Neural cell (in vitro differentiated cells): ENCODE measurements at regions not wholly inside any gene's neighbourhood (a gene's known extent, or its start where the extent isn't known, plus 50 kb on each side); places are given as distances from the start of the nearest gene placed in this dataset.

ENCODE experiments used
- H2AFZ ChIP-seq: fragments of 200-600, 300-800 bp; sonication (generic), shearing (Covaris generic); 2 replicates; pipeline ENCODE4 v1.6.0; 2014; ENCODE audit warnings: low read depth, mild to moderate bottlenecking, antibody characterized with exemption, low read length, moderate library complexity
- H3F3A ChIP-seq: fragments of 200-600 bp; shearing (Covaris generic); 2 replicates; pipeline ENCODE4 v1.6.1; 2016; ENCODE audit warnings: mild to moderate bottlenecking, moderate library complexity, mixed read lengths, antibody characterized with exemption, low read length; ENCODE audit not compliant: insufficient read depth, poor library complexity, severe bottlenecking
- H3K27ac ChIP-seq: fragments of 200-600, 300-800 bp; sonication (generic), shearing (Covaris generic); 2 replicates; pipeline ENCODE4 v1.5.1; 2014; ENCODE audit warnings: mild to moderate bottlenecking, low read length, moderate library complexity
- H3K27me3 ChIP-seq: fragments of 300-800, 200-600 bp; sonication (generic), shearing (Covaris generic); 2 replicates; pipeline ENCODE4 v1.6.0; 2014; ENCODE audit warnings: mild to moderate bottlenecking, low read depth, low read length, moderate library complexity; ENCODE audit not compliant: insufficient read depth
- H3K36me3 ChIP-seq: fragments of 300-800, 200-600 bp; sonication (generic), shearing (Covaris generic); 2 replicates; pipeline ENCODE4 v1.5.1; 2014; ENCODE audit warnings: mild to moderate bottlenecking, antibody characterized with exemption, low read length, moderate library complexity; ENCODE audit not compliant: insufficient read depth
- H3K4me2 ChIP-seq: fragments of 300-800, 200-600 bp; sonication (generic), shearing (Covaris generic); 2 replicates; pipeline ENCODE4 v1.6.0; 2014; ENCODE audit warnings: mild to moderate bottlenecking, low read length
- H3K4me3 ChIP-seq: fragments of 300-800, 200-600 bp; sonication (generic), shearing (Covaris generic); 2 replicates; pipeline ENCODE4 v1.5.1; 2014; ENCODE audit warnings: mild to moderate bottlenecking, low read length, moderate library complexity
- H3K79me2 ChIP-seq: fragments of 200-600 bp; shearing (Covaris generic); replicated peaks from 2 replicates; pipeline ENCODE4 v1.6.0; 2014; ENCODE audit warnings: mild to moderate bottlenecking, low read length, moderate library complexity; ENCODE audit not compliant: insufficient read depth
- H3K9ac ChIP-seq: fragments of 300-800, 200-600 bp; sonication (generic), shearing (Covaris generic); 2 replicates; pipeline ENCODE4 v1.6.1; 2016; ENCODE audit warnings: mild to moderate bottlenecking, low read length, mixed read lengths
- H3K9me2 ChIP-seq: fragments of 200-600 bp; shearing (Covaris generic); 2 replicates; pipeline ENCODE4 v1.6.1; 2016; ENCODE audit warnings: mild to moderate bottlenecking, low read length, mixed read lengths; ENCODE audit not compliant: insufficient read depth
- H3K9me3 ChIP-seq: fragments of 200-600, 300-800 bp; sonication (generic), shearing (Covaris generic); 2 replicates; pipeline ENCODE4 v1.6.1; 2016; ENCODE audit warnings: mild to moderate bottlenecking, mixed run types, low read length, moderate library complexity, mixed read lengths
- H4K20me1 ChIP-seq: fragments of 200-600 bp; shearing (Covaris generic); 2 replicates; pipeline ENCODE4 v1.6.1; 2016; ENCODE audit warnings: mild to moderate bottlenecking, mixed run types; ENCODE audit not compliant: insufficient read depth
- EP300 ChIP-seq: fragments of 450-650 bp; conservative IDR thresholded peaks from 2 replicates; pipeline ENCODE4 v1.6.1; 2014; ENCODE audit warnings: antibody characterized with exemption, mild to moderate bottlenecking, moderate library complexity; ENCODE audit not compliant: poor library complexity, severe bottlenecking
- EZH2 ChIP-seq: fragments of 200-600, 300-800 bp; shearing (Covaris generic), sonication (generic); IDR thresholded peaks from 2 replicates; pipeline ENCODE4 v1.6.1; 2014; ENCODE audit warnings: antibody characterized with exemption, low read length, borderline replicate concordance, mild to moderate bottlenecking; ENCODE audit not compliant: insufficient read depth, poor library complexity, severe bottlenecking
- MXI1 ChIP-seq: fragments of 450-650 bp; conservative IDR thresholded peaks from 2 replicates; pipeline ENCODE4 v1.6.1; 2014; ENCODE audit warnings: antibody characterized with exemption, mild to moderate bottlenecking; ENCODE audit not compliant: poor library complexity, severe bottlenecking
- POLR2AphosphoS5 ChIP-seq: IDR thresholded peaks from 2 replicates; pipeline ENCODE4 v1.6.1; 2012
- RAD21 ChIP-seq: fragments of 450-650 bp; conservative IDR thresholded peaks from 2 replicates; pipeline ENCODE4 v1.6.1; 2014; ENCODE audit warnings: antibody characterized with exemption, mild to moderate bottlenecking, moderate library complexity
- SMC3 ChIP-seq: fragments of 450-650 bp; conservative IDR thresholded peaks from 2 replicates; pipeline ENCODE4 v1.6.1; 2014; ENCODE audit warnings: antibody characterized with exemption, mild to moderate bottlenecking, moderate library complexity; ENCODE audit not compliant: poor library complexity
- TAF1 ChIP-seq: IDR thresholded peaks from 2 replicates; pipeline ENCODE4 v1.6.1; 2012; ENCODE audit warnings: low read depth
- TF ChIP-seq, protein P1 (sequence below): fragments of 450-650 bp; IDR thresholded peaks from 2 replicates; pipeline ENCODE4 v1.5.1; 2014; ENCODE audit warnings: antibody characterized with exemption, mild to moderate bottlenecking, moderate library complexity; ENCODE audit not compliant: poor library complexity, severe bottlenecking
- TF ChIP-seq, protein P2 (sequence below): IDR thresholded peaks from 2 replicates; pipeline ENCODE4 v1.6.1; 2012; ENCODE audit warnings: borderline replicate concordance

DNA sequence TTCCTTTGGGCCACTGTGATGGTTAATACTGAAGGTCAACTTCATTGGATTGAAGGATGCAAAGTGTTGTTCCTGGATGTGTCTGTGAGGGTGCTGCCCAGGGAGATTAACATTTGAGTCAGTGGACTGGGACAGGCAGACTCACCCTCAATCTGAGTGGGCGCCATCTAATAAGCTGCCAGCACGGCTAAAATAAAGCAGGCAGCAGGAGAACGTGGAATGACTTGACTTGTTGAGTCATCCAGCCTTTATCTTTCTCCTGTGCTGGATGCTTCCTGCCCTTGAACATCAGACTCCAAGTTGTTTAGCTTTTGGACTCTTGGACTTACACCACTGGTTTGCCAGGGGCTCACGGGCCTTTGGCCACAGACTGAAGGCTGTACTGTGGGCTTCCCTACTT, 1046.9 kb downstream of the TYW1 start:
- no peaks in the 10 kb centered on the region for H3K79me2 ChIP-seq
- no peak overlapping the region for H3K4me2 ChIP-seq
- no peak overlapping the region for H3K9ac ChIP-seq
- H2AFZ ChIP-seq = no peak overlapping the region
- no peaks in the 10 kb centered on the region for H3K27me3 ChIP-seq
- TF ChIP-seq, protein P1, sequence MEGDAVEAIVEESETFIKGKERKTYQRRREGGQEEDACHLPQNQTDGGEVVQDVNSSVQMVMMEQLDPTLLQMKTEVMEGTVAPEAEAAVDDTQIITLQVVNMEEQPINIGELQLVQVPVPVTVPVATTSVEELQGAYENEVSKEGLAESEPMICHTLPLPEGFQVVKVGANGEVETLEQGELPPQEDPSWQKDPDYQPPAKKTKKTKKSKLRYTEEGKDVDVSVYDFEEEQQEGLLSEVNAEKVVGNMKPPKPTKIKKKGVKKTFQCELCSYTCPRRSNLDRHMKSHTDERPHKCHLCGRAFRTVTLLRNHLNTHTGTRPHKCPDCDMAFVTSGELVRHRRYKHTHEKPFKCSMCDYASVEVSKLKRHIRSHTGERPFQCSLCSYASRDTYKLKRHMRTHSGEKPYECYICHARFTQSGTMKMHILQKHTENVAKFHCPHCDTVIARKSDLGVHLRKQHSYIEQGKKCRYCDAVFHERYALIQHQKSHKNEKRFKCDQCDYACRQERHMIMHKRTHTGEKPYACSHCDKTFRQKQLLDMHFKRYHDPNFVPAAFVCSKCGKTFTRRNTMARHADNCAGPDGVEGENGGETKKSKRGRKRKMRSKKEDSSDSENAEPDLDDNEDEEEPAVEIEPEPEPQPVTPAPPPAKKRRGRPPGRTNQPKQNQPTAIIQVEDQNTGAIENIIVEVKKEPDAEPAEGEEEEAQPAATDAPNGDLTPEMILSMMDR = no peak
- no peak for TF ChIP-seq TAF1
- H3K4me3 ChIP-seq = no peak overlapping the region
- H3K27ac ChIP-seq = no peak overlapping the region
- H4K20me1 ChIP-seq = no peaks in the 10 kb centered on the region
- no peaks in the 10 kb centered on the region for H3K9me3 ChIP-seq
- H3K36me3 ChIP-seq = no peaks in the 10 kb centered on the region
- H3F3A ChIP-seq = no peaks in the 10 kb centered on the region
- H3K9me2 ChIP-seq = no peaks in the 10 kb centered on the region

DNA sequence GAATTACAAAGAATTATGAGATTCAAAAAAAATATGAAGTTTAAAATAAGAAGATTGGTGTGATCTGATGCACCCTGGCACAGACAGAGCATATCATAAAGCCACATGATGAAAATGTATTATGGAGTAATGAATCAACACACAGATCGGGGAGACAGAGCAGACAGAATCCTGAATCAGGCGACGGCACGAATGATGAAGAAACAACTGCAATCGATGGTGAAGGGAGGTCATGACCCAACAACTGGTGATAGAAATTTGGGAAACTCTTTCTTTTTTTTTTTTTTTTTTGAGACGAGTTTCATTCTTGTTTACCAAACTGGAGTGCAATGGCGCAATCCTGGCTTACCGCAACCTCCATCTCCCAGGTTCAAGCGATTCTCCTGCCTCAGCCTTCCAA, 1054.0 kb downstream of the TYW1 start:
- no peak overlapping the region for H3K27ac ChIP-seq
- H4K20me1 ChIP-seq = no peaks in the 10 kb centered on the region
- no peak overlapping the region for H3K9ac ChIP-seq
- H3F3A ChIP-seq = no peaks in the 10 kb centered on the region
- H2AFZ ChIP-seq = no peak overlapping the region
- no peak overlapping the region for H3K4me2 ChIP-seq
- no peaks in the 10 kb centered on the region for H3K9me3 ChIP-seq
- no peak for TF ChIP-seq TAF1
- TF ChIP-seq, protein P1 = no peak
- TF ChIP-seq SMC3 = no peak
- no peak for TF ChIP-seq POLR2AphosphoS5
- no peak for TF ChIP-seq EP300
- TF ChIP-seq, protein P2, sequence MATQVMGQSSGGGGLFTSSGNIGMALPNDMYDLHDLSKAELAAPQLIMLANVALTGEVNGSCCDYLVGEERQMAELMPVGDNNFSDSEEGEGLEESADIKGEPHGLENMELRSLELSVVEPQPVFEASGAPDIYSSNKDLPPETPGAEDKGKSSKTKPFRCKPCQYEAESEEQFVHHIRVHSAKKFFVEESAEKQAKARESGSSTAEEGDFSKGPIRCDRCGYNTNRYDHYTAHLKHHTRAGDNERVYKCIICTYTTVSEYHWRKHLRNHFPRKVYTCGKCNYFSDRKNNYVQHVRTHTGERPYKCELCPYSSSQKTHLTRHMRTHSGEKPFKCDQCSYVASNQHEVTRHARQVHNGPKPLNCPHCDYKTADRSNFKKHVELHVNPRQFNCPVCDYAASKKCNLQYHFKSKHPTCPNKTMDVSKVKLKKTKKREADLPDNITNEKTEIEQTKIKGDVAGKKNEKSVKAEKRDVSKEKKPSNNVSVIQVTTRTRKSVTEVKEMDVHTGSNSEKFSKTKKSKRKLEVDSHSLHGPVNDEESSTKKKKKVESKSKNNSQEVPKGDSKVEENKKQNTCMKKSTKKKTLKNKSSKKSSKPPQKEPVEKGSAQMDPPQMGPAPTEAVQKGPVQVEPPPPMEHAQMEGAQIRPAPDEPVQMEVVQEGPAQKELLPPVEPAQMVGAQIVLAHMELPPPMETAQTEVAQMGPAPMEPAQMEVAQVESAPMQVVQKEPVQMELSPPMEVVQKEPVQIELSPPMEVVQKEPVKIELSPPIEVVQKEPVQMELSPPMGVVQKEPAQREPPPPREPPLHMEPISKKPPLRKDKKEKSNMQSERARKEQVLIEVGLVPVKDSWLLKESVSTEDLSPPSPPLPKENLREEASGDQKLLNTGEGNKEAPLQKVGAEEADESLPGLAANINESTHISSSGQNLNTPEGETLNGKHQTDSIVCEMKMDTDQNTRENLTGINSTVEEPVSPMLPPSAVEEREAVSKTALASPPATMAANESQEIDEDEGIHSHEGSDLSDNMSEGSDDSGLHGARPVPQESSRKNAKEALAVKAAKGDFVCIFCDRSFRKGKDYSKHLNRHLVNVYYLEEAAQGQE = no peak
- no peak for TF ChIP-seq MXI1
- no peak for TF ChIP-seq EZH2
- TF ChIP-seq RAD21 = no peak
- no peaks in the 10 kb centered on the region for H3K36me3 ChIP-seq
- H3K4me3 ChIP-seq = no peak overlapping the region
- no peaks in the 10 kb centered on the region for H3K79me2 ChIP-seq
- H3K9me2 ChIP-seq = no peaks in the 10 kb centered on the region
- no peaks in the 10 kb centered on the region for H3K27me3 ChIP-seq
